HG03521 (cell line): ENCODE measurements at regions not wholly inside any gene's neighbourhood (a gene's known extent, or its start where the extent isn't known, plus 50 kb on each side); places are given as distances from the start of the nearest gene placed in this dataset.

ENCODE experiments used
- ATAC-seq: cut with Tn5 transposase; IDR thresholded peaks from one replicate; pipeline ENCODE4 v1.9.1; 2021; ENCODE audit warnings: mild to moderate bottlenecking, moderate library complexity; ENCODE audit not compliant: unreplicated experiment

- no peak for ATAC-seq
Measured at GRCh38 chr6:87938287-87938686, 109.4 kb upstream of the SPACA1 start.

- ATAC-seq, result no peak
Measured at GRCh38 chr6:87936065-87936464, 111.6 kb upstream of the SPACA1 start.

GRCh38 chr6:87935196-87935595, 112.4 kb upstream of the SPACA1 start:
- no peak for ATAC-seq

GRCh38 chr6:87932361-87932760, 115.3 kb upstream of the SPACA1 start:
- ATAC-seq, result no peak

- peak; percentile 52 for ATAC-seq
Measured at GRCh38 chr6:87929843-87930288, 117.8 kb upstream of the SPACA1 start.

- no peak for ATAC-seq
Measured at GRCh38 chr6:87926687-87927086, 121.0 kb upstream of the SPACA1 start.

GRCh38 chr6:87926072-87926471, 121.6 kb upstream of the SPACA1 start:
- no peak for ATAC-seq

GRCh38 chr6:87925373-87926060, 122.1 kb upstream of the SPACA1 start:
- ATAC-seq, result peak; percentile 52

GRCh38 chr6:87923389-87924050, 124.1 kb upstream of the SPACA1 start:
- ATAC-seq, result no peak

GRCh38 chr6:87922947-87923330, 124.7 kb upstream of the SPACA1 start:
- peak; percentile 49 for ATAC-seq

GRCh38 chr6:87922196-87922946, 125.3 kb upstream of the SPACA1 start:
- ATAC-seq, result no peak

GRCh38 chr6:87921034-87921433, 126.6 kb upstream of the SPACA1 start:
- no peak for ATAC-seq

GRCh38 chr6:87920245-87920644, 127.4 kb upstream of the SPACA1 start:
- ATAC-seq, result no peak

- no peak for ATAC-seq
Measured at GRCh38 chr6:87919416-87919815, 128.2 kb upstream of the SPACA1 start.

GRCh38 chr6:87919001-87919400, 128.6 kb upstream of the SPACA1 start:
- ATAC-seq, result no peak

GRCh38 chr6:87918461-87918941, 129.1 kb upstream of the SPACA1 start:
- ATAC-seq, result no peak

- no peak for ATAC-seq
Measured at GRCh38 chr6:87917886-87918285, 129.8 kb upstream of the SPACA1 start.

- ATAC-seq, result no peak
Measured at GRCh38 chr6:87916446-87916845, 131.2 kb upstream of the SPACA1 start.

- ATAC-seq, result no peak
Measured at GRCh38 chr6:87914637-87915395, 132.8 kb upstream of the SPACA1 start.

- no peak for ATAC-seq
Measured at GRCh38 chr6:87913974-87914373, 133.7 kb upstream of the SPACA1 start.

GRCh38 chr6:87912102-87912501, 135.5 kb upstream of the SPACA1 start:
- ATAC-seq, result no peak
